IMR-90 (cell line): ENCODE measurements at regions not wholly inside any gene's neighbourhood (a gene's known extent, or its start where the extent isn't known, plus 50 kb on each side); places are given as distances from the start of the nearest gene placed in this dataset.

Experiments
- ATAC-seq: fragments of 200-7000 bp; cut with Tn5 transposase; 2 replicates; pipeline ENCODE4 v1.9.1; 2020; ENCODE audit warnings: low read depth, mild to moderate bottlenecking, moderate library complexity
- BruUV-seq: library from RNA; stranded (reverse); fragments of 400-500 nt; replicated peaks from 2 replicates; lab custom pipeline; 2021; lab: Mats Ljungman, UMichigan
- CTCF ChIA-PET: fragments of 300-600 bp; formaldehyde crosslinking; extraction: SDS; loops from one replicate; lab custom pipeline; 2021; ENCODE audit warnings: antibody characterized with exemption; lab: Yijun Ruan, JAX
- POLR2A ChIA-PET: fragments of 300-600 bp; sonication (Branson Sonifier 250); formaldehyde crosslinking; loops from one replicate; lab custom pipeline; 2022; ENCODE audit warnings: antibody characterized with exemption; ENCODE audit not compliant: unreplicated experiment; lab: Charles Lee
- DNase-seq: peaks from one replicate; pipeline ENCODE4 v3.0.0; 2013
- H2AFZ ChIP-seq: replicated peaks from 2 replicates; pipeline ENCODE3; 2013; ENCODE audit warnings: low read length, mild to moderate bottlenecking; ENCODE audit not compliant: poor library complexity
- H2AK5ac ChIP-seq: 2 replicates; pipeline ENCODE4 v1.6.1; 2013; ENCODE audit warnings: low read depth, low read length, inconsistent platforms
- H2AK9ac ChIP-seq: replicated peaks from 2 replicates; pipeline ENCODE3; 2013; ENCODE audit warnings: mild to moderate bottlenecking, low read depth, low read length, moderate library complexity; ENCODE audit not compliant: poor library complexity
- H2BK120ac ChIP-seq: 2 replicates; pipeline ENCODE4 v1.6.1; 2013; ENCODE audit warnings: low read depth, low read length, inconsistent platforms
- H2BK15ac ChIP-seq: 3 replicates; pipeline ENCODE4 v1.6.1; 2013; ENCODE audit warnings: low read depth, low read length, inconsistent platforms
- H2BK20ac ChIP-seq: 2 replicates; pipeline ENCODE4 v1.6.1; 2013; ENCODE audit warnings: low read depth, mild to moderate bottlenecking, inconsistent platforms, low read length, moderate library complexity
- H2BK5ac ChIP-seq: 2 replicates; pipeline ENCODE4 v1.6.1; 2013; ENCODE audit warnings: mild to moderate bottlenecking, low read depth, low read length, inconsistent platforms; ENCODE audit not compliant: poor library complexity, severe bottlenecking
- H3K14ac ChIP-seq: replicated peaks from 2 replicates; pipeline ENCODE4 v1.6.1; 2013; ENCODE audit warnings: low read depth, low read length, inconsistent platforms
- H3K18ac ChIP-seq: 2 replicates; pipeline ENCODE4 v1.6.1; 2013; ENCODE audit warnings: low read depth, low read length, control low read depth
- H3K23ac ChIP-seq: 2 replicates; pipeline ENCODE4 v1.6.1; 2013; ENCODE audit warnings: low read depth, low read length, inconsistent platforms
- H3K27ac ChIP-seq: 2 replicates; pipeline ENCODE4 v1.5.1; 2013; ENCODE audit warnings: mild to moderate bottlenecking, control low read depth, low read length; ENCODE audit not compliant: insufficient read depth
- H3K27me3 ChIP-seq: 2 replicates; pipeline ENCODE4 v1.6.1; 2013; ENCODE audit warnings: low read length; ENCODE audit not compliant: control insufficient read depth, insufficient read depth
- H3K36me3 ChIP-seq: 2 replicates; pipeline ENCODE4 v1.6.1; 2013; ENCODE audit warnings: low read length, mixed read lengths; ENCODE audit not compliant: control insufficient read depth, insufficient read depth
- H3K4ac ChIP-seq: 2 replicates; pipeline ENCODE4 v1.6.1; 2013; ENCODE audit warnings: low read depth, low read length, inconsistent platforms
- H3K4me1 ChIP-seq: 2 replicates; pipeline ENCODE4 v1.6.1; 2013; ENCODE audit warnings: low read length, mixed read lengths; ENCODE audit not compliant: control insufficient read depth, insufficient read depth
- H3K4me2 ChIP-seq: 2 replicates; pipeline ENCODE4 v1.6.1; 2013; ENCODE audit warnings: low read depth, mild to moderate bottlenecking, control low read depth, low read length, moderate library complexity
- H3K4me3 ChIP-seq: 2 replicates; pipeline ENCODE4 v1.5.1; 2013; ENCODE audit warnings: low read depth, mild to moderate bottlenecking, control low read depth, low read length, moderate library complexity; ENCODE audit not compliant: insufficient read depth
- H3K56ac ChIP-seq: 2 replicates; pipeline ENCODE4 v1.6.1; 2013; ENCODE audit warnings: low read length, inconsistent platforms; ENCODE audit not compliant: insufficient read depth; ENCODE audit errors: extremely low read depth
- H3K79me1 ChIP-seq, 2 experiments: 2 replicates each; pipeline ENCODE4 v1.6.1; 2013; ENCODE audit warnings: low read length in 2 of 2, inconsistent platforms in 1 of 2, low read depth in 1 of 2
- H3K9ac ChIP-seq: 2 replicates; pipeline ENCODE4 v1.6.1; 2013; ENCODE audit warnings: low read depth, low read length, control low read depth
- H3K9me1 ChIP-seq: 2 replicates; pipeline ENCODE4 v1.6.1; 2013; ENCODE audit warnings: low read length, inconsistent platforms; ENCODE audit not compliant: insufficient read depth
- H3K9me3 ChIP-seq: 2 replicates; pipeline ENCODE4 v1.6.1; 2013; ENCODE audit warnings: low read length; ENCODE audit not compliant: control insufficient read depth, insufficient read depth
- H4K20me1 ChIP-seq: 2 replicates; pipeline ENCODE4 v1.6.1; 2013; ENCODE audit warnings: low read length, inconsistent platforms; ENCODE audit not compliant: insufficient read depth
- H4K5ac ChIP-seq: 2 replicates; pipeline ENCODE4 v1.6.1; 2013; ENCODE audit warnings: mild to moderate bottlenecking, low read depth, low read length, control low read depth
- H4K8ac ChIP-seq, 2 experiments: 2 replicates each; pipeline ENCODE4 v1.6.1; 2013; ENCODE audit warnings: low read depth in 2 of 2, low read length in 2 of 2, control low read depth in 1 of 2, inconsistent platforms in 1 of 2
- H4K91ac ChIP-seq: 2 replicates; pipeline ENCODE4 v1.6.1; 2013; ENCODE audit warnings: low read depth, low read length, inconsistent platforms; ENCODE audit not compliant: insufficient read depth
- CHD1 ChIP-seq: IDR thresholded peaks from 2 replicates; pipeline ENCODE4 v1.6.1; 2012; ENCODE audit warnings: low read depth, low read length, improper control_type of control experiment
- MAFK ChIP-seq: IDR thresholded peaks from 2 replicates; pipeline ENCODE4 v1.6.1; 2012; ENCODE audit warnings: low read depth, low read length, improper control_type of control experiment
- MAZ ChIP-seq: IDR thresholded peaks from 2 replicates; pipeline ENCODE4 v1.6.1; 2012; ENCODE audit warnings: low read depth, mild to moderate bottlenecking, low read length, improper control_type of control experiment, moderate library complexity, borderline replicate concordance
- RCOR1 ChIP-seq: IDR thresholded peaks from 2 replicates; pipeline ENCODE4 v1.6.1; 2012; ENCODE audit warnings: mild to moderate bottlenecking, low read length, improper control_type of control experiment; ENCODE audit not compliant: insufficient replicate concordance
- USF2 ChIP-seq: fragments of 150-350 bp; IDR thresholded peaks from 2 replicates; pipeline ENCODE4 v1.6.1; 2017; ENCODE audit warnings: mild to moderate bottlenecking, antibody characterized with exemption, low read length, low read depth
- WGBS, 2 experiments: methylation state at CpG; one replicate each; pipeline versions ENCODE4 v1.1.5 to v1.1.7; 2013; ENCODE audit warnings: missing lambda C conversion rate in 2 of 2; ENCODE audit not compliant: insufficient read length in 1 of 2; ENCODE audit errors: extremely low coverage in 2 of 2; 5-methylcytosine and 5-hydroxymethylcytosine counted together
- dilution Hi-C: fragments of 300-500 bp; cut with HindIII; formaldehyde crosslinking; loops from one replicate; pipeline ENCODE4 v1.14.3; 2018; ENCODE audit warnings: low sequenced_read_pairs; ENCODE audit not compliant: unreplicated experiment
- in situ Hi-C: fragments of 300-500 bp; cut with MboI; formaldehyde crosslinking; loops from 3 replicates; pipeline ENCODE4 v1.14.3; 2019; ENCODE audit warnings: low sequenced_read_pairs, inconsistent platforms, mixed read lengths
- intact Hi-C: fragments of 100-400 bp; cut with micrococcal nuclease; formaldehyde crosslinking; loops from 2 replicates; pipeline ENCODE4 v1.10.0; 2022

GRCh38 chr16:10265770-10266615, 83.8 kb upstream of the GRIN2A start:
- H2BK5ac ChIP-seq, result no peak overlapping the region
- H4K91ac ChIP-seq, result no peak overlapping the region
- H3K79me1 ChIP-seq, result no peaks in the 10 kb centered on the region
- no peak overlapping the region for H2BK120ac ChIP-seq
- no peaks in the 10 kb centered on the region for H3K4me1 ChIP-seq
- ChIA-PET POLR2A (no interaction called here), CTCF (no interaction called here)
- DNase-seq (no peak), ATAC-seq (no peak)
- no peak overlapping the region for H3K4ac ChIP-seq
- H3K23ac ChIP-seq, result no peak overlapping the region
- H3K14ac ChIP-seq, result no peak overlapping the region
- no peak overlapping the region for H2BK15ac ChIP-seq
- H3K27ac ChIP-seq, result no peak overlapping the region
- no peaks in the 10 kb centered on the region for H4K20me1 ChIP-seq
- H3K4me2 ChIP-seq, result no peak overlapping the region
- H2AFZ ChIP-seq, result no peak overlapping the region
- intact Hi-C loops (no loop called here), in situ Hi-C loops (loop anchor here (25.0 kb wide), 1 partner anchor 646 kb away; no protein-coding TSS in a partner anchor), dilution Hi-C loops (no loop called here)
- H3K4me3 ChIP-seq, result no peak overlapping the region
- no CpG with 5 or more reads among the region's 11 CpGs for WGBS, 2 experiments
- H3K27me3 ChIP-seq, result no peaks in the 10 kb centered on the region
- no peak overlapping the region for H3K56ac ChIP-seq
- no peak overlapping the region for H3K18ac ChIP-seq
- no peak overlapping the region for H2AK9ac ChIP-seq
- H3K9me1 ChIP-seq, result no peaks in the 10 kb centered on the region
- H2BK20ac ChIP-seq, result no peak overlapping the region
- no peak overlapping the region for H4K8ac ChIP-seq
- TF ChIP-seq MAZ (no peak), RCOR1 (no peak), USF2 (no peak), MAFK (no peak), CHD1 (no peak)
- H3K9ac ChIP-seq, result no peak overlapping the region
- H4K5ac ChIP-seq, result no peak overlapping the region
- H2AK5ac ChIP-seq, result no peak overlapping the region
- H3K36me3 ChIP-seq, result no peaks in the 10 kb centered on the region
- peaks cover 2% of the 10 kb centered on the region; the same call in 1 of the 2 replicates for H3K9me3 ChIP-seq
- no TSS peak for BruUV-seq
